ENCODE measurements at regions not wholly inside any gene's neighbourhood (a gene's known extent, or its start where the extent isn't known, plus 50 kb on each side); places are given as distances from the start of the nearest gene placed in this dataset.
A peak's percentile ranks its signal among the peaks of the same experiment; 100 is the strongest.
"Not testable (repeated sequence)": the region's sequence is repeated elsewhere in the genome, so short reads cannot be mapped to it uniquely, and the experiment has no call there.

- DNase-seq, result no peak
Measured at GRCh38 chr5:82661462-82661861, 383.3 kb upstream of the RPS23 start.

DNA sequence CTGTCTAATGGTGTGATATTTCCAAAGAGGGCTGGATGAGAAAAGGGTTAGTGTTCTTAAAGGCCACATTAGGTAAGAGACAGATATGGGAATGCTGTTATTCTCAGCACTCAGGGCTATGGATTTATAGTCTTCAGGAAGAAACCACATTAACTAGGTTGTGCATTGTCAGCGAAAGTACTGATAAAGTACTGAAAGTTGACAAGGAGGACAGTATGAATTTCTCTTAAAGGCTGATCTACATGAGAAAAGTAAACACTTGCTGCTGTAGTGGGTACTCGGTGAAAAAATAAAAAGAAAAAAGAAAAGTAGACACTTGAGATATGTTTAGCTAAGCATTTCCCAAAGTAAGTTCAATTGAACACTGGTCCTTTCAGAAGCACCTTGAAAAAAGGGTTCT is 381.0 kb upstream of the RPS23 start:
- DNase-seq, result no peak

DNA sequence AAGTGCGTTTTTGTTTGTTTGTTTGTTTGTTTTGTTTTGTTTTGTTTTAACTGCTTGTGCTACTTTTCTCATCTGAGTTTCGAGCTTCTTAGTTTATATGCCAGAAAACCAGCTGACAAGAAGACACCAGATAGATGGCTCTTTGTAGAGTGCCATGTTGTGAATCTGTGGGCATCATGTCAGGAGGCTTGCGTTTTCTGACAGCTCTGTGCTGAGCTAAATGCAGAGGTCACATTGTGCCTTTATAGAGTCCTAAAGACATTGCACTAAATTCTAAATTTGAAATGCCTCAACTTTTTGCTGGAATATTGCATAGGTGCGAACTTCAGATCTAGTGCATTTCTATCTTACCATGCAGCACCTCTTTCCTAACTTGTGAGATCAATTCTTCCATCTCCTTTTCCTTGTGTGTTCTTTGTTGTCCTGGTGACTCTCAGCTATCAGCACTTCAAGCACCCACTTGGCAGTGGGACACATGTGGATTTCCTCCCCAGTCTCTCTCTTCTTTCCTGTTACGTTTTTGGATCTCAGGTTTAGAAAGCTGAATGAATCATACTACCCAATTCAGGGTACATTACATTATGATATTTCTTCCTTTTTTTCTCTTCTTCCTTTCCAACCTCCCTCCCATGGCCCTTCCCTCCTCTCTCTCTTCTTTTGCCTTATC is 379.0 kb upstream of the RPS23 start:
- DNase-seq, result no peak

GRCh38 chr5:82656341-82656761 is 378.2 kb upstream of the RPS23 start:
- no peak for DNase-seq

GRCh38 chr5:82655078-82655477 is 376.9 kb upstream of the RPS23 start:
- no peak for DNase-seq

DNA sequence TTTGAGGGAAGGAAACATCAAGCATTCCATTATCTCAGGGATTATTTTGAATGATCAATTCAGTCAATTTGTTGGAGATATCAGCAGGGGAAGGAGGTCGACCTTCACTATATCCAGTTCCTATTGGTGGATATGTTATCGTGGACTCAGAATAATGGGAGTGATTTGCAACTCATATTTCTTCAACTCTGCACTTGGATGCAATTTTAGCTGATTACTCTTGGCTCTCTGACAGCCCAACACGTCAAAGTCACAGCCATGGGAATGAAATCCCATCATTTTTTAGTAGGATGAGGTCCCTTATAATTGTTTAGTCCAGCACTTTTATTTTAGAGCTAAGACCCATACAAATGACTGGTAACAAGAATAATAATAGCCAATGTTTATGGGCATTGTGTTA is 371.8 kb upstream of the RPS23 start:
- DNase-seq, result no peak

DNA sequence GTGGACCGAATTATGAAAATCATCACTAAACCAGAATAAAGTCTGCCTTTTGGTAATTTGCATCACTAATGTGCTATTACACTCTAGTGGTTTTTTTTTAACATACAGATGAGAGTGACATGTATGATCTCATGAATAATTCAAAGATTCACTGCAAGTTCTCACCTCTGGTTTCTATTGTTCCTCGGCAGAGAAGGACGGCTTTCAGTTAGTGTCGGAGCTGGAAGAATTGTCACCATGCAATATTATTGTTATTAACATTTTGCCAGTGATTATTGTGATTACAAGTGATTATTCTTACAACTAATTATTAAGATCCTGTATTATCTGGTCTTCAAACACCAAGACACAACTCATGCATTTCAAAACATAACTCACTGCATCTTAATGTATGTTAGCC is 366.6 kb upstream of the RPS23 start:
- no peak for DNase-seq

DNA sequence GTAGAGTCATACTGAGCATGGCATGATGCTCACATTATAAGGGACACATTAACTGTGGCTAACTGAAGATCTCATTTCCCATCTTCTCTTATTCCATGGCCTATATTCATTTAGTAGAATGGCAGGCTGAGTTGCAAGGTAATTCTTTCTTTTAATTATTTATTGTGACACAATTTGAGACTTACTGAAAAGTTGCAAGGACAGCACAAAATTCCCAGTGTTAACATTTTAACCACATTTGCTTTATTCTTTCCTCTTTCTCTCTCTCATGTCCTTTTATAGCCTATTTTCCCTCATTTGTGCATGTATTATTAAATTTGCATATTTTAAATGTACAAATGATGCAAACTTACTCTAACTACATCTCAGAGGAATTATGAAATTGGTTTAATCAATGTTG is 366.1 kb upstream of the RPS23 start:
- DNase-seq, result no peak

- no peak for DNase-seq
Measured at GRCh38 chr5:82642313-82642712, 364.2 kb upstream of the RPS23 start.

DNA sequence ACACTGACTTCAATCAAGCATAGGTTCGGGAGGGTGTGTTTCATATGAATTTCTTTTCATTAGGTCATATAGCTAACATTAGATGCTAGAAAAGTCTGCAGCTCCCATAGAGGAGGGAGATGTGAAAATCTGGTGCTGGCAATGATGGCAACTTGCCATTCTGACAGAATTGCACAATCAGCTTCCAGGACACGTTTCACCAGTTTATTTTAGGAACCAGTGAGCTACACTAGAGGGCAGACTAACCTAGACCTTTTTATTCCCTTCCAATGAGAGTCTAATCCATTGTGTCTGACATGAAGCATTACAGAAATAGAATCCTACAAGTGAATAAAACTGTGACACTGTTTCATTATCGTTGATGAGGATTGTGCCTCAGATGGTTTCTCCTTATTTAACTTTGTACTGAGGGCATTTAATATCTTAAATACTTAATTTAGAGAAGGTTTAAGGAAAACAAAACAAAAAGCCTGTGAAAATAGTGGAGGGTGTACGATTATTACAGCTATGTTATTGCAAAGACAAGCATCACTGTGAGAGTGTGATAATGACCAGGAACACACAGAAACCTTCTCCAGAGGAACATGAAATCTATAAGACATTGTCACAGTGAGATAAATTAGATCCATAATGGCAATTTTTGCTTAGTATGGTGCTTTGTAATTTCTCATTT is 363.3 kb upstream of the RPS23 start:
- DNase-seq, result peak in 47 of 56 donors; percentile 0 to 79 (median 47)

GRCh38 chr5:82640916-82641315 is 362.8 kb upstream of the RPS23 start:
- peak in 10 of 56 donors; percentile 0 to 38 (median 6) for DNase-seq

DNA sequence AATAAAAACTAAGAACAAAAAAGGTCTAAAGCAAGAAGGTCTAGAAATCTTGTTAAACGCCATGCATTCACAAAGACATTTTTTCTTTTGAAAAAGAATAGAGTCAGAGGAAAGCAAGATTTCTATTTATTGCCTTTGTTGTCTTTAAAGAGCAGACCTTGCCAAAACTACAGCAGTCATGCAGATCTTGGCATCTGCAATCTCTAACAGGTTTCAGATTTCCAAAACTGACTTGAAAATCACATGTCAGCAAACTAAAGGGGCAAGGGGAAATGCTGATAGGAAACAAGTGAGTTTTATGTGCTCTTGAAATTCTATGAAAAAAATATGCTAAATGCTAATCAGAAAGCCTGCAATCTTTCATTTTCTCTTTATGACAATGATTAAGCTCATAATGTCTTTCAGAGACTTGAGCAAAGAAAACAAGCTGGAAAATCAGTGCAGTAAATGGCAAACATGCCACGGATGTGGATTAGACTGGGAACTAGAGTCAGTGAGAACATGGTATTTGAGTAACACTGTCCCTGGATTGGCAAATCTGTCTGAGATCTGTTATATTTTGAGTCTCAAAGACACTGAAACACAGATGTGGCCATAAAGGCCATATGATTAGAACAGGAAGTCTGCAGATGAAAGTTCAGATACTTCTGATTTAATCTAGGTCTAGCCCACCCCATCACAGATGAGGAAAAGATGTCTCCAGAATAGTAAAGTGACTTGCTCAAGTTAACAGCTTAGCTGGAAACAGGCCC is 361.4 kb upstream of the RPS23 start:
- DNase-seq, result peak in 1 of 56 donors; percentile 0

GRCh38 chr5:82636591-82636990 is 358.4 kb upstream of the RPS23 start:
- DNase-seq, result no peak

- DNase-seq, result no peak
Measured at GRCh38 chr5:82635561-82636288, 357.6 kb upstream of the RPS23 start.

DNA sequence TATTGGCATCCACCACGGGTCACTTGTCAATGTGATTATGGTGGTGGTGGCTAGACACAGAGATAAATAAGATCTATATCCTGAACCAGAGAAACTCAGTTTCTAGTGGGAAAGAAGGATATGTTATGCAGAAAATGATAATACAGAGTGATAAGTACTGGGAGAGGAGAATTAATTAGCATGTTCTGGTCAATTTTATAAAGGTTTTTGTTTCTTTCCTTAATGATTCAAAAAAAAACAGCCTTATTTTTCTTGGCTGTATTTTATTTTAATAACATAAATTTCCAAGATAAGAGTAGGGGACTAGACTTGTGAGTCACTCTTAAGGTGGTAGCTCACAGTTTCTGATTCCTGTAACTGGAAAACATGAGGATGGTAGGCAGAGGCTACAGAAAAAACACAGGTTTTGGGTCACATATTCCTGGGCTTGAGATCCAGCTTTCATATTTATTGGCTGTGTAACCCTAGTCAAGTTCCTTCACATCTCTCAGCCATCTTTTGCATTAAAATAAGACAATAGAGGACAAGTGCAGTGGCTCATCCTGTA is 350.3 kb upstream of the RPS23 start:
- no peak for DNase-seq

- DNase-seq, result not testable (repeated sequence)
Measured at GRCh38 chr5:82626905-82627591, 348.9 kb upstream of the RPS23 start.

- DNase-seq, result not testable (repeated sequence)
Measured at GRCh38 chr5:82626012-82626411, 347.9 kb upstream of the RPS23 start.

DNA sequence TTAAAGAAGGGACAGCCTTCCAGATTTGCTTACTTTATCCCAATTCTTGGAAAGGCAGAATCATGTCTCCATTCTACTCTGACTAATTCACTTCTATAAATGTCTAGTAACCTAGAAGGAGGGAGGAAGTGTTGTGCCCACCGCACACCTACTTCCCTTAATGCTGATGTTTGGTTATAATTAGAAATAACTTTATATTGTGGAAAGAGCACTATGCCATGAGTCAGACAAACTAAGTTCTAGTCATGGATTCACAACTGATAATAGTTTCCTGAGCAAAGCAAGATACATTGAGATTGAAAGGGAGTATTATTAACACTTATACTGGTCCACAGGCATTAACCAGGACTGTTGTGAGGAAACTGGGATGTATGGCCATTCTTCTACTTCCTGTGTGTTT is 345.9 kb upstream of the RPS23 start:
- DNase-seq, result peak in 3 of 56 donors; percentile 0 to 12 (median 9)

DNA sequence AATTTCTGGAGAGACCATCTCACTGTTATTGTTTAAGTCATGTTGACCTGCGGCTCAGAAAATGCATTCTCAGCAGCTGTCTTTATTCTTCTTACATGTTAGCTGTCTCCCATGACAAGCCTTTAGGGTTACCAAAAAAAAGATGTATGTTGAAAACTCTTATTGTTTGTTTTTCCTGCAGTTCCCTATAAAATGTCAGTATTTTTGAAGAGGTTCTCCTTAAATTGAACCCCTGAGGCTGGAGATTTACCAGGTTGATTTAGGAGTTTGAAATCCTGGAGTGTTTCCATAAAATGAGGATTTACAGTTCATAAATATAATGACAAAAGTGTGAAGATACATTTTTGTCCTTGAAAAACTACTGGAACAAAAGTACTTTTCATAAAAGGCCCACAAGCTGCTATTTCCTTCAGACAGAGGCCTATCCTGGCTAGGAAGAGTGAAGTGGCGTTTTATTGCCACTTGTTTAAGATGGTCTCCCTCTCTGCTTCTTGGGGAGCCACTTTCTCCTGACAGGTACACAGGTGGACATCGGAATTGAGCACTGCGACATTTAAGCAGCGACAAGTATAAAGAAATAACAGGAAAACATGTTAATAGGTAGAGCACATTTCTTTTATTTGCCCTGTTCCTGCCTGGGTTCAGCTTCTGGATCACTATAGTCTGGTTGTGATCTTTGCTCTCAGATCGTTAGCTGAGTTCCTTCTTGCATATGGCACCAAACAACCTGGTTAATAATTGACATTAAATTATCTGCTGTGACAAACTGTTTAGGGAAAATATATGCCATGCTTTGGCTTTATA is 344.8 kb upstream of the RPS23 start:
- DNase-seq, result no peak

- DNase-seq, result no peak
Measured at GRCh38 chr5:82622205-82622604, 344.1 kb upstream of the RPS23 start.
